ENCODE measurements at regions not wholly inside any gene's neighbourhood (a gene's known extent, or its start where the extent isn't known, plus 50 kb on each side); places are given as distances from the start of the nearest gene placed in this dataset.

DNA sequence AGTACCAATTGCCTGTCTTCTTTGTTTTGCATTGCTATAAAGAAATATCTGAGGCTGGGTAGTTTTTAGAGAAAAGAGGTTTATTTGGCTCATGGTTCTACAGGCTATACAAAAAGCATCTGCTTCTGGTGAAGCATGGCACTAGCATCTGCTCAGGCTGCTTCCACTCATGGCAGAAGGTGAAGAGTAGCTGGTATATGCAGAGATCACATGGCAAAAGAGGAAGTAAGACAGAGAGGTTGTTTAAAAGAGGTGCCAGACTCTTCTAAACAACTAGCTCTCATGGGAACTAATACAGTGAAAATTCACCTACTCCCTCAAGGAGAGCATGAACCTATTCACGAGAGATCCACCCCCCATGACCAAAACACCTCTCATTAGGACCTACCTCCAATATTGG, 56.7 kb upstream of the GUCA2B start:
- Mint-ChIP-seq H3K9me3 (peaks cover 15 to 16% of the 10 kb centered on the region in 2 experiments), H3K4me3 (no peak overlapping the region), H3K27me3 (ENCODE audit: low read depth) (peaks cover 4% of the 10 kb centered on the region), H3K4me1 (no peaks in the 10 kb centered on the region), H3K27ac (no peak overlapping the region), H3K36me3 (ENCODE audit: insufficient read depth in 1 of 3, low read depth in 3 of 3) (0 out of 7 replicates have a peak, but pooled peaks cover 0 to 3% (median 0%) of the 10 kb centered on the region in 3 experiments)
- no peaks in the 10 kb centered on the region for H4K20me1 ChIP-seq (ENCODE audit: control insufficient read depth, insufficient read depth, insufficient read length)
- H2BK15ac ChIP-seq (ENCODE audit: low read depth, low read length): no peak overlapping the region
- no peaks in the 10 kb centered on the region for H3K27me3 ChIP-seq (ENCODE audit: insufficient read depth, low read length)
- TF ChIP-seq, protein P1, sequence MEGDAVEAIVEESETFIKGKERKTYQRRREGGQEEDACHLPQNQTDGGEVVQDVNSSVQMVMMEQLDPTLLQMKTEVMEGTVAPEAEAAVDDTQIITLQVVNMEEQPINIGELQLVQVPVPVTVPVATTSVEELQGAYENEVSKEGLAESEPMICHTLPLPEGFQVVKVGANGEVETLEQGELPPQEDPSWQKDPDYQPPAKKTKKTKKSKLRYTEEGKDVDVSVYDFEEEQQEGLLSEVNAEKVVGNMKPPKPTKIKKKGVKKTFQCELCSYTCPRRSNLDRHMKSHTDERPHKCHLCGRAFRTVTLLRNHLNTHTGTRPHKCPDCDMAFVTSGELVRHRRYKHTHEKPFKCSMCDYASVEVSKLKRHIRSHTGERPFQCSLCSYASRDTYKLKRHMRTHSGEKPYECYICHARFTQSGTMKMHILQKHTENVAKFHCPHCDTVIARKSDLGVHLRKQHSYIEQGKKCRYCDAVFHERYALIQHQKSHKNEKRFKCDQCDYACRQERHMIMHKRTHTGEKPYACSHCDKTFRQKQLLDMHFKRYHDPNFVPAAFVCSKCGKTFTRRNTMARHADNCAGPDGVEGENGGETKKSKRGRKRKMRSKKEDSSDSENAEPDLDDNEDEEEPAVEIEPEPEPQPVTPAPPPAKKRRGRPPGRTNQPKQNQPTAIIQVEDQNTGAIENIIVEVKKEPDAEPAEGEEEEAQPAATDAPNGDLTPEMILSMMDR (conservative IDR thresholded peaks at IDR 0.05): no peak
- no peak overlapping the region for H2AFZ ChIP-seq (ENCODE audit: low read length)
- H2BK120ac ChIP-seq (ENCODE audit: low read depth, low read length, poor library complexity, severe bottlenecking): no peak overlapping the region
- H3K9ac ChIP-seq (ENCODE audit: extremely low read depth, insufficient read length, low read length): no peak overlapping the region
- DNase-seq: no peak
- H3K79me2 ChIP-seq (ENCODE audit: insufficient read depth, low read length): no peaks in the 10 kb centered on the region
- H4K8ac ChIP-seq (replicated peaks; ENCODE audit: insufficient read length, low read depth, low read length): no peak overlapping the region
- H3K18ac ChIP-seq (ENCODE audit: insufficient read length, low read depth, low read length): no peak overlapping the region
- H3K23me2 ChIP-seq (ENCODE audit: insufficient read length, low read depth, low read length, poor library complexity, severe bottlenecking): no peaks in the 10 kb centered on the region
- H3K14ac ChIP-seq (ENCODE audit: insufficient read depth, low read length): no peak overlapping the region
- H2BK5ac ChIP-seq (ENCODE audit: insufficient read length, low read length): no peak overlapping the region
- H3T11ph ChIP-seq (ENCODE audit: low read length): no peak overlapping the region
- H2AK5ac ChIP-seq (ENCODE audit: insufficient read length, low read length): no peak overlapping the region
- no peak overlapping the region for H4K91ac ChIP-seq (ENCODE audit: insufficient read length, low read depth, low read length)
- no peaks in the 10 kb centered on the region for H3K79me1 ChIP-seq (ENCODE audit: insufficient read depth, low read depth, low read length, poor library complexity, severe bottlenecking)
- no peak overlapping the region for H3K23ac ChIP-seq (ENCODE audit: insufficient read length, low read depth, low read length)
- no peak overlapping the region for H3K27ac ChIP-seq (ENCODE audit: insufficient read length, low read depth, low read length)
- H2BK20ac ChIP-seq (ENCODE audit: low read depth, low read length, poor library complexity, severe bottlenecking): no peak overlapping the region
- no peak overlapping the region for H2BK12ac ChIP-seq (ENCODE audit: insufficient read length, low read depth, low read length)
- no peak overlapping the region for H3K4ac ChIP-seq (ENCODE audit: low read depth, low read length)
- no peaks in the 10 kb centered on the region for H3K4me1 ChIP-seq (ENCODE audit: insufficient read depth, low read length)
- no peak overlapping the region for H4K5ac ChIP-seq (ENCODE audit: insufficient read length, low read depth, low read length)
- no peak overlapping the region for H3K4me2 ChIP-seq (ENCODE audit: insufficient read depth, insufficient read length, low read length)
- WGBS (ENCODE audit: extremely low coverage, insufficient read length, low lambda C conversion rate): no CpG with 5 or more reads among the region's 1 CpG
- H3K9me3 ChIP-seq (ENCODE audit: control insufficient read depth, low read depth, low read length): no peaks in the 10 kb centered on the region
- H3K56ac ChIP-seq (ENCODE audit: insufficient read length, low read depth, low read length): no peak overlapping the region

All from H9 (cell line).